ENCODE measurements at regions not wholly inside any gene's neighbourhood (a gene's known extent, or its start where the extent isn't known, plus 50 kb on each side); places are given as distances from the start of the nearest gene placed in this dataset.

GRCh38 chr6:99022039-99022609 is 74.4 kb upstream of the FBXL4 start:
- TF ChIP-seq POLR2A (IDR thresholded peaks at IDR 0.05) (no peak), POLR2AphosphoS5 (IDR thresholded peaks at IDR 0.05) (no peak), EP300 (IDR thresholded peaks at IDR 0.05) (no peak)
- TF ChIP-seq, protein P1, sequence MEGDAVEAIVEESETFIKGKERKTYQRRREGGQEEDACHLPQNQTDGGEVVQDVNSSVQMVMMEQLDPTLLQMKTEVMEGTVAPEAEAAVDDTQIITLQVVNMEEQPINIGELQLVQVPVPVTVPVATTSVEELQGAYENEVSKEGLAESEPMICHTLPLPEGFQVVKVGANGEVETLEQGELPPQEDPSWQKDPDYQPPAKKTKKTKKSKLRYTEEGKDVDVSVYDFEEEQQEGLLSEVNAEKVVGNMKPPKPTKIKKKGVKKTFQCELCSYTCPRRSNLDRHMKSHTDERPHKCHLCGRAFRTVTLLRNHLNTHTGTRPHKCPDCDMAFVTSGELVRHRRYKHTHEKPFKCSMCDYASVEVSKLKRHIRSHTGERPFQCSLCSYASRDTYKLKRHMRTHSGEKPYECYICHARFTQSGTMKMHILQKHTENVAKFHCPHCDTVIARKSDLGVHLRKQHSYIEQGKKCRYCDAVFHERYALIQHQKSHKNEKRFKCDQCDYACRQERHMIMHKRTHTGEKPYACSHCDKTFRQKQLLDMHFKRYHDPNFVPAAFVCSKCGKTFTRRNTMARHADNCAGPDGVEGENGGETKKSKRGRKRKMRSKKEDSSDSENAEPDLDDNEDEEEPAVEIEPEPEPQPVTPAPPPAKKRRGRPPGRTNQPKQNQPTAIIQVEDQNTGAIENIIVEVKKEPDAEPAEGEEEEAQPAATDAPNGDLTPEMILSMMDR (IDR thresholded peaks at IDR 0.05) = no peak
